Loucy (cell line): ENCODE measurements at regions not wholly inside any gene's neighbourhood (a gene's known extent, or its start where the extent isn't known, plus 50 kb on each side); places are given as distances from the start of the nearest gene placed in this dataset.

Source experiments
- H2AFZ ChIP-seq: fragments of 200-600 bp; sonication (generic); 2 replicates; pipeline ENCODE4 v1.6.0; 2016; ENCODE audit warnings: antibody characterized with exemption, mild to moderate bottlenecking, low read length, moderate library complexity
- H3F3A ChIP-seq: fragments of 200-600 bp; 2 replicates; pipeline ENCODE4 v1.6.0; 2016; ENCODE audit warnings: antibody characterized with exemption, low read depth, mild to moderate bottlenecking
- H3K27me3 ChIP-seq: fragments of 200-600 bp; sonication (generic); 2 replicates; pipeline ENCODE4 v1.6.1; 2014; ENCODE audit warnings: low read length, mild to moderate bottlenecking; ENCODE audit not compliant: insufficient read depth, poor library complexity, severe bottlenecking
- H3K36me3 ChIP-seq: fragments of 200-600 bp; sonication (generic); 2 replicates; pipeline ENCODE4 v1.6.1; 2016; ENCODE audit warnings: low read length; ENCODE audit not compliant: insufficient read depth
- H3K4me1 ChIP-seq: fragments of 200-600 bp; sonication (generic); 2 replicates; pipeline ENCODE4 v1.5.1; 2014; ENCODE audit warnings: low read length, mild to moderate bottlenecking; ENCODE audit not compliant: insufficient read depth, poor library complexity, severe bottlenecking
- H3K4me2 ChIP-seq: fragments of 200-600 bp; sonication (generic); 2 replicates; pipeline ENCODE4 v1.6.0; 2014; ENCODE audit warnings: antibody characterized with exemption, low read length, low read depth, mild to moderate bottlenecking; ENCODE audit not compliant: poor library complexity, severe bottlenecking
- H3K4me3 ChIP-seq: fragments of 200-600 bp; sonication (generic); 2 replicates; pipeline ENCODE4 v1.5.1; 2014; ENCODE audit warnings: low read length, mild to moderate bottlenecking, mixed read lengths; ENCODE audit not compliant: poor library complexity, severe bottlenecking
- H3K79me2 ChIP-seq: fragments of 200-600 bp; sonication (generic); 2 replicates; pipeline ENCODE4 v1.6.1; 2014; ENCODE audit warnings: low read length; ENCODE audit not compliant: insufficient read depth
- H3K9ac ChIP-seq: fragments of 200-600 bp; sonication (generic); 2 replicates; pipeline ENCODE4 v1.6.0; 2014; ENCODE audit warnings: mild to moderate bottlenecking, low read depth, low read length, moderate library complexity; ENCODE audit not compliant: poor library complexity, severe bottlenecking
- H3K9me2 ChIP-seq: fragments of 200-600 bp; sonication (generic); replicated peaks from 2 replicates; pipeline ENCODE4 v1.6.1; 2016; ENCODE audit warnings: low read depth, low read length, mixed read lengths
- H3K9me3 ChIP-seq: fragments of 200-600 bp; sonication (generic); 2 replicates; pipeline ENCODE4 v1.6.1; 2014; ENCODE audit warnings: mild to moderate bottlenecking, antibody characterized with exemption, low read length, low read depth; ENCODE audit not compliant: insufficient read depth
- H4K20me1 ChIP-seq: fragments of 200-600 bp; sonication (generic); 2 replicates; pipeline ENCODE4 v1.6.0; 2014; ENCODE audit warnings: antibody characterized with exemption, low read length, mild to moderate bottlenecking; ENCODE audit not compliant: insufficient read depth, poor library complexity, severe bottlenecking
- CTCF ChIP-seq: fragments of 200-600 bp; sonication (generic); conservative IDR thresholded peaks from 2 replicates; pipeline ENCODE4 v1.5.1; 2014; ENCODE audit warnings: mild to moderate bottlenecking, antibody characterized with exemption, low read length
- EZH2phosphoT487 ChIP-seq: fragments of 200-600 bp; IDR thresholded peaks from 2 replicates; pipeline ENCODE4 v1.6.1; 2018; ENCODE audit warnings: antibody characterized with exemption, mild to moderate bottlenecking, moderate library complexity, borderline replicate concordance

GRCh38 chr19:32255536-32256295, 89.7 kb upstream of the ZNF507 start:
- H3K4me1 ChIP-seq = no peaks in the 10 kb centered on the region
- H3K4me2 ChIP-seq = no peak overlapping the region
- H4K20me1 ChIP-seq = no peaks in the 10 kb centered on the region
- H3K36me3 ChIP-seq = no peaks in the 10 kb centered on the region
- H3K9me2 ChIP-seq = no peaks in the 10 kb centered on the region
- peaks cover 19% of the 10 kb centered on the region; the same call in 1 of the 2 replicates for H3K9me3 ChIP-seq
- no peaks in the 10 kb centered on the region for H3K79me2 ChIP-seq
- no peak overlapping the region for H2AFZ ChIP-seq
- H3F3A ChIP-seq = no peaks in the 10 kb centered on the region
- H3K27me3 ChIP-seq = no peaks in the 10 kb centered on the region
- TF ChIP-seq EZH2phosphoT487 = no peak
- no peak for TF ChIP-seq CTCF
- H3K9ac ChIP-seq = no peak overlapping the region
- no peak overlapping the region for H3K4me3 ChIP-seq

GRCh38 chr19:32256341-32256975, 89.0 kb upstream of the ZNF507 start:
- Histone ChIP-seq H3K27me3 (no peaks in the 10 kb centered on the region), H4K20me1 (no peaks in the 10 kb centered on the region), H3K9me2 (no peaks in the 10 kb centered on the region), H3K4me3 (no peak overlapping the region), H3K36me3 (no peaks in the 10 kb centered on the region), H3K4me1 (no peaks in the 10 kb centered on the region), H3F3A (no peaks in the 10 kb centered on the region), H3K9me3 (peaks cover 19% of the 10 kb centered on the region; the same call in 1 of the 2 replicates), H3K4me2 (no peak overlapping the region), H3K79me2 (no peaks in the 10 kb centered on the region), H3K9ac (no peak overlapping the region), H2AFZ (no peak overlapping the region)
- TF ChIP-seq CTCF (no peak), EZH2phosphoT487 (no peak)

- H3K4me3 ChIP-seq = no peak overlapping the region
- H3K9ac ChIP-seq = no peak overlapping the region
- H3F3A ChIP-seq = no peaks in the 10 kb centered on the region
- no peak overlapping the region for H3K4me2 ChIP-seq
- H3K4me1 ChIP-seq = no peaks in the 10 kb centered on the region
- no peaks in the 10 kb centered on the region for H3K36me3 ChIP-seq
- H3K9me2 ChIP-seq = no peaks in the 10 kb centered on the region
- H3K9me3 ChIP-seq = peaks cover 18% of the 10 kb centered on the region; the same call in 1 of the 2 replicates
- H3K27me3 ChIP-seq = no peaks in the 10 kb centered on the region
- H3K79me2 ChIP-seq = no peaks in the 10 kb centered on the region
- H2AFZ ChIP-seq = no peak overlapping the region
- H4K20me1 ChIP-seq = no peaks in the 10 kb centered on the region
- no peak for TF ChIP-seq CTCF
- TF ChIP-seq EZH2phosphoT487 = no peak
Observed at GRCh38 chr19:32257326-32258073, 87.9 kb upstream of the ZNF507 start.
